Heart right ventricle (tissue), 16 donors: ENCODE measurements at regions not wholly inside any gene's neighbourhood (a gene's known extent, or its start where the extent isn't known, plus 50 kb on each side); places are given as distances from the start of the nearest gene placed in this dataset.

ENCODE experiments used
- ATAC-seq, 8 donors: fragments of 200-7000 bp; cut with Tn5 transposase; one replicate each; pipeline ENCODE4 v1.9.1; 2020; ENCODE audit warnings: mild to moderate bottlenecking in 8 of 8, moderate library complexity in 8 of 8, moderate number of reproducible peaks in 1 of 8
- DNase-seq, 2 donors: peaks; one replicate each; pipeline ENCODE4 v3.0.0-alpha.2; 2020
- H3K27ac ChIP-seq, 10 donors: fragments of 200-600 bp; sonication (generic) in 2 of 10; one replicate each; pipeline versions ENCODE4 v1.5.0 to v1.8.0; 2020 to 2022; ENCODE audit warnings: mild to moderate bottlenecking in 3 of 10
- H3K27me3 ChIP-seq, 7 donors: fragments of 200-600 bp; one replicate each; pipeline ENCODE4 v1.8.0; 2021 to 2022; ENCODE audit warnings: mild to moderate bottlenecking in 2 of 7
- H3K36me3 ChIP-seq, 9 donors: fragments of 200-600 bp; sonication (generic) in 1 of 9; one replicate each; pipeline versions ENCODE4 v1.5.0 to v1.8.0; 2020 to 2022; ENCODE audit warnings: mild to moderate bottlenecking in 2 of 9
- H3K4me1 ChIP-seq, 9 donors: fragments of 200-600 bp; sonication (generic) in 1 of 9; one replicate each; pipeline versions ENCODE4 v1.5.0 to v1.8.0; 2020 to 2022; ENCODE audit warnings: mild to moderate bottlenecking in 4 of 9
- H3K4me3 ChIP-seq, 10 donors: fragments of 200-600 bp; sonication (generic) in 2 of 10; one replicate each; pipeline versions ENCODE4 v1.5.0 to v1.8.0; 2020 to 2022; ENCODE audit warnings: mild to moderate bottlenecking in 7 of 10, moderate library complexity in 2 of 10
- H3K9me3 ChIP-seq, 11 donors: fragments of 200-600 bp in 10 of 11; sonication (generic) in 2 of 11; one replicate each; pipeline versions ENCODE4 v1.5.0 to v1.8.0; 2013 to 2022; ENCODE audit warnings: mild to moderate bottlenecking in 2 of 11, control low read depth in 1 of 11, moderate library complexity in 1 of 11
- CTCF ChIP-seq, 9 donors: fragments of 200-600 bp; sonication (generic) in 2 of 9; IDR thresholded peaks; one replicate each; pipeline versions ENCODE4 v1.5.0 to v1.8.0; 2021 to 2022; ENCODE audit warnings: antibody characterized with exemption in 9 of 9, mild to moderate bottlenecking in 5 of 9, moderate library complexity in 1 of 9
- WGBS, 2 donors: extraction: QIAGEN DNeasy Blood & Tissue Kit; methylation state at CpG; one replicate each; pipeline ENCODE4 v1.1.7; 2013; ENCODE audit warnings: inconsistent platforms in 1 of 2; 5-methylcytosine and 5-hydroxymethylcytosine counted together
- intact Hi-C, 10 donors: fragments of 100-400 bp; cut with DNase I; formaldehyde crosslinking; loops; one replicate each; pipeline versions ENCODE4 v1.11.1 to v1.14.2; 2022
- donor health status: Arrhythmogenic right ventricular cardiomyopathy.
- donor health status: ischemic (EF 13 %, LVEDD 7.1; RV severe dilation, severe dysfunction).
- donor health status: healthy with polysubstance abuse.
- donor health status: DM: no; HTN: yes; CAD: no.
- donor health status: DM: no; HTN: no; CAD: no.
- donor health status: ischemic (EF 25% LVEDD 6.9; RV normal size, moderate dysfunction).
- donor health status: ischemic (EF 25% LVEDD 5.7; RV mildly dilated, moderate dysfunction).
- donor health status: healthy.
- donor health status: DM: yes; HTN: yes; CAD: no.
- donor health status: Ischemic cardiomyopathy.
- donor health status: ischemic (EF 35%, LVEDD 5.7; RV mildly dilated, moderate dysfunction).
- donor health status: nonischemic (EF 11% LVEDD 7.7; RV severe dilation, severe dysfunction).
- donor health status: DM: yes; HTN: yes; CAD: no.
- donor health status: PGD.
- donor health status: ischemic (EF 29% LVEDD 5.4; RV normal size, mild dysfunction).
- donor health status: nonischemic (EF 23%, LVEDD 6.1; RV moderate dilation, normal function).

GRCh38 chr15:77784361-77785292 is 151.9 kb upstream of the LINGO1 start:
- WGBS, 2 donors: 54 to 57% methylated on average over 11 of the region's 11 CpGs
- no peak for DNase-seq

GRCh38 chr15:77783636-77784035 is 150.9 kb upstream of the LINGO1 start:
- DNase-seq: no peak
- H3K9me3 ChIP-seq: peaks cover 0 to 11% (median 0%) of the 10 kb centered on the region in 11 donors
- H3K36me3 ChIP-seq: no peaks in the 10 kb centered on the region
- intact Hi-C loops: no loop called here
- no peak overlapping the region for H3K4me3 ChIP-seq
- peaks cover 0 to 40% (median 26%) of the 10 kb centered on the region in 7 donors for H3K27me3 ChIP-seq
- no peak for TF ChIP-seq CTCF (IDR thresholded peaks at IDR 0.05)
- no peak for ATAC-seq
- WGBS, 2 donors: 37 to 47% methylated on average over 10 of the region's 10 CpGs
- no peaks in the 10 kb centered on the region for H3K4me1 ChIP-seq
- H3K27ac ChIP-seq: no peak overlapping the region

More at GRCh38 chr15:77784361-77785292, 151.9 kb upstream of the LINGO1 start:
- intact Hi-C loops: no loop called here
- TF ChIP-seq CTCF (IDR thresholded peaks at IDR 0.05): peak in 7 of 9 donors; percentile 10 to 37 (median 28)
- H3K27ac ChIP-seq: no peak overlapping the region
- no peak for ATAC-seq
- no peaks in the 10 kb centered on the region for H3K4me1 ChIP-seq
- peaks cover 0 to 11% (median 0%) of the 10 kb centered on the region in 11 donors for H3K9me3 ChIP-seq
- no peaks in the 10 kb centered on the region for H3K36me3 ChIP-seq
- peaks cover 0 to 40% (median 30%) of the 10 kb centered on the region in 7 donors for H3K27me3 ChIP-seq
- H3K4me3 ChIP-seq: no peak overlapping the region

- H3K36me3 ChIP-seq: no peaks in the 10 kb centered on the region
- H3K27ac ChIP-seq: no peak overlapping the region
- TF ChIP-seq CTCF (IDR thresholded peaks at IDR 0.05): no peak
- DNase-seq (no peak), ATAC-seq (no peak)
- intact Hi-C loops: no loop called here
- WGBS, 2 donors: 62 to 79% methylated on average over 4 of the region's 4 CpGs
- peaks cover 0 to 17% (median 0%) of the 10 kb centered on the region in 11 donors for H3K9me3 ChIP-seq
- H3K4me1 ChIP-seq: no peaks in the 10 kb centered on the region
- H3K4me3 ChIP-seq: no peak overlapping the region
- H3K27me3 ChIP-seq: peaks cover 0 to 40% (median 22%) of the 10 kb centered on the region in 7 donors
Measured at GRCh38 chr15:77782691-77783090, 150.0 kb upstream of the LINGO1 start.

- no peak overlapping the region for H3K27ac ChIP-seq
- intact Hi-C loops: no loop called here
- ATAC-seq (no peak), DNase-seq (no peak)
- peaks cover 0 to 33% (median 17%) of the 10 kb centered on the region in 7 donors for H3K27me3 ChIP-seq
- H3K9me3 ChIP-seq: peaks cover 0 to 17% (median 0%) of the 10 kb centered on the region in 11 donors
- no peak for TF ChIP-seq CTCF (IDR thresholded peaks at IDR 0.05)
- no peaks in the 10 kb centered on the region for H3K4me1 ChIP-seq
- WGBS, 2 donors: 76 to 82% methylated on average over 8 of the region's 8 CpGs
- no peak overlapping the region for H3K4me3 ChIP-seq
- H3K36me3 ChIP-seq: no peaks in the 10 kb centered on the region
Measured at GRCh38 chr15:77781946-77782240, 149.2 kb upstream of the LINGO1 start.
